C4-2B (cell line): ENCODE measurements at regions not wholly inside any gene's neighbourhood (a gene's known extent, or its start where the extent isn't known, plus 50 kb on each side); places are given as distances from the start of the nearest gene placed in this dataset.

ENCODE experiments used
- H3K27ac ChIP-seq: fragments of 450-650 bp; 2 replicates; pipeline ENCODE4 v1.5.1; 2017
- CTCF ChIP-seq: fragments of 450-650 bp; conservative IDR thresholded peaks from 2 replicates; pipeline ENCODE4 v1.5.1; 2017; ENCODE audit warnings: mild to moderate bottlenecking
- ZFX ChIP-seq: fragments of 450-650 bp; IDR thresholded peaks from 2 replicates; pipeline ENCODE4 v1.6.1; 2017

- no peak overlapping the region for H3K27ac ChIP-seq
Measured at GRCh38 chr1:60956520-60956919, 125.8 kb upstream of the NFIA start.

GRCh38 chr1:60952612-60953111 is 129.7 kb upstream of the NFIA start:
- TF ChIP-seq ZFX (no peak), CTCF (no peak)
- no peak overlapping the region for H3K27ac ChIP-seq

More at GRCh38 chr1:60956520-60956919, 125.8 kb upstream of the NFIA start:
- TF ChIP-seq ZFX, result no peak
- TF ChIP-seq CTCF, result no peak

GRCh38 chr1:60950224-60951063 is 131.9 kb upstream of the NFIA start:
- H3K27ac ChIP-seq, result no peak overlapping the region
- TF ChIP-seq CTCF, result no peak
- no peak for TF ChIP-seq ZFX

- TF ChIP-seq ZFX (no peak), CTCF (no peak)
- no peak overlapping the region for H3K27ac ChIP-seq
Measured at GRCh38 chr1:60949826-60950197, 132.5 kb upstream of the NFIA start.

GRCh38 chr1:60949154-60949825 is 133.1 kb upstream of the NFIA start:
- H3K27ac ChIP-seq, result no peak overlapping the region
- TF ChIP-seq ZFX (no peak), CTCF (no peak)

GRCh38 chr1:60948486-60948885 is 133.9 kb upstream of the NFIA start:
- TF ChIP-seq ZFX, result no peak
- TF ChIP-seq CTCF, result no peak
- no peak overlapping the region for H3K27ac ChIP-seq

- TF ChIP-seq CTCF (no peak), ZFX (no peak)
- H3K27ac ChIP-seq, result no peak overlapping the region
Measured at GRCh38 chr1:60947367-60947766, 135.0 kb upstream of the NFIA start.
